Peyer's patch (tissue), 4 donors: ENCODE measurements at regions not wholly inside any gene's neighbourhood (a gene's known extent, or its start where the extent isn't known, plus 50 kb on each side); places are given as distances from the start of the nearest gene placed in this dataset.

Source experiments
- DNase-seq, 3 donors: peaks; one replicate each; pipeline ENCODE4 v3.0.0-alpha.2; 2017 to 2019
- H3K27ac ChIP-seq, 4 donors: fragments of 200-600 bp; sonication (generic); one replicate each; pipeline ENCODE4 v1.5.1; 2016 to 2019
- H3K27me3 ChIP-seq, 2 donors: fragments of 200-600 bp; sonication (generic); one replicate each; pipeline ENCODE4 v1.5.1; 2019
- H3K36me3 ChIP-seq, 3 donors: fragments of 200-600 bp; sonication (generic); one replicate each; pipeline ENCODE4 v1.5.1; 2016 to 2019
- H3K4me1 ChIP-seq, 4 donors: fragments of 200-600 bp; sonication (generic); one replicate each; pipeline ENCODE4 v1.5.1; 2016 to 2019
- H3K4me3 ChIP-seq, 4 donors: fragments of 200-600 bp; sonication (generic); 1 replicate in 3 of 4; 2 replicates in 1 of 4; pipeline ENCODE4 v1.5.1; 2016 to 2019; ENCODE audit warnings: mild to moderate bottlenecking in 1 of 4
- H3K9me3 ChIP-seq, 4 donors: fragments of 200-600 bp; sonication (generic); one replicate each; pipeline ENCODE4 v1.5.1; 2016 to 2019; ENCODE audit warnings: mild to moderate bottlenecking in 1 of 4
- CTCF ChIP-seq, 6 experiments: fragments of 450-650 bp in 4 of 6; fragments of 200-600 bp in 2 of 6; sonication (generic) in 1 of 6; IDR thresholded peaks; one replicate each; pipeline ENCODE4 v1.5.1; 2017 to 2019; ENCODE audit warnings: antibody characterized with exemption in 6 of 6, mild to moderate bottlenecking in 3 of 6, moderate library complexity in 1 of 6
- POLR2A ChIP-seq, 2 donors: fragments of 450-650 bp; IDR thresholded peaks; one replicate each; pipeline ENCODE4 v1.5.1; 2017; ENCODE audit warnings: antibody characterized with exemption in 2 of 2, mild to moderate bottlenecking in 2 of 2, moderate library complexity in 2 of 2

GRCh38 chr18:34543945-34544344, 166.2 kb upstream of the DTNA start:
- Histone ChIP-seq H3K36me3 (no peaks in the 10 kb centered on the region), H3K4me3 (no peak overlapping the region), H3K9me3 (no peaks in the 10 kb centered on the region), H3K27me3 (no peaks in the 10 kb centered on the region), H3K4me1 (no peaks in the 10 kb centered on the region), H3K27ac (no peak overlapping the region)
- no peak for DNase-seq
- TF ChIP-seq POLR2A (IDR thresholded peaks at IDR 0.05) (no peak), CTCF (IDR thresholded peaks at IDR 0.05) (no peak)

- Histone ChIP-seq H3K9me3 (no peaks in the 10 kb centered on the region), H3K36me3 (no peaks in the 10 kb centered on the region), H3K27ac (no peak overlapping the region), H3K27me3 (no peaks in the 10 kb centered on the region), H3K4me1 (no peaks in the 10 kb centered on the region), H3K4me3 (no peak overlapping the region)
- TF ChIP-seq POLR2A (IDR thresholded peaks at IDR 0.05) (no peak), CTCF (IDR thresholded peaks at IDR 0.05) (no peak)
- DNase-seq: no peak
Observed at GRCh38 chr18:34544930-34545329, 165.2 kb upstream of the DTNA start.

- H3K4me1 ChIP-seq: no peaks in the 10 kb centered on the region
- DNase-seq: no peak
- H3K9me3 ChIP-seq: no peaks in the 10 kb centered on the region
- no peaks in the 10 kb centered on the region for H3K27me3 ChIP-seq
- H3K27ac ChIP-seq: no peak overlapping the region
- no peaks in the 10 kb centered on the region for H3K36me3 ChIP-seq
- no peak overlapping the region for H3K4me3 ChIP-seq
- TF ChIP-seq CTCF (IDR thresholded peaks at IDR 0.05): no peak
- no peak for TF ChIP-seq POLR2A (IDR thresholded peaks at IDR 0.05)
Observed at GRCh38 chr18:34548120-34548972, 161.8 kb upstream of the DTNA start.

- no peak for TF ChIP-seq POLR2A (IDR thresholded peaks at IDR 0.05)
- Histone ChIP-seq H3K4me1 (no peaks in the 10 kb centered on the region), H3K27me3 (no peaks in the 10 kb centered on the region), H3K4me3 (no peak overlapping the region), H3K27ac (no peak overlapping the region), H3K9me3 (no peaks in the 10 kb centered on the region), H3K36me3 (no peaks in the 10 kb centered on the region)
- no peak for DNase-seq
Observed at GRCh38 chr18:34548973-34549294, 161.2 kb upstream of the DTNA start.

- no peak for DNase-seq
- Histone ChIP-seq H3K9me3 (no peaks in the 10 kb centered on the region), H3K4me1 (no peaks in the 10 kb centered on the region), H3K36me3 (no peaks in the 10 kb centered on the region), H3K27ac (no peak overlapping the region), H3K27me3 (no peaks in the 10 kb centered on the region), H3K4me3 (no peak overlapping the region)
- TF ChIP-seq CTCF (IDR thresholded peaks at IDR 0.05): no peak
- no peak for TF ChIP-seq POLR2A (IDR thresholded peaks at IDR 0.05)
Observed at GRCh38 chr18:34549367-34549766, 160.7 kb upstream of the DTNA start.

GRCh38 chr18:34550156-34550555, 159.9 kb upstream of the DTNA start:
- DNase-seq: no peak
- Histone ChIP-seq H3K36me3 (no peaks in the 10 kb centered on the region), H3K4me1 (no peaks in the 10 kb centered on the region), H3K4me3 (no peak overlapping the region), H3K27me3 (no peaks in the 10 kb centered on the region), H3K27ac (no peak overlapping the region), H3K9me3 (no peaks in the 10 kb centered on the region)
- TF ChIP-seq POLR2A (IDR thresholded peaks at IDR 0.05) (no peak), CTCF (IDR thresholded peaks at IDR 0.05) (no peak)
